GM12872 (cell line): ENCODE measurements at regions not wholly inside any gene's neighbourhood (a gene's known extent, or its start where the extent isn't known, plus 50 kb on each side); places are given as distances from the start of the nearest gene placed in this dataset.

Experiments used
- CTCF ChIP-seq: IDR thresholded peaks from 3 replicates; pipeline ENCODE4 v1.5.1; 2011; ENCODE audit warnings: low read depth, mild to moderate bottlenecking, low read length, moderate library complexity; ENCODE audit not compliant: insufficient read depth

GRCh38 chr13:39875111-39875987 is 219.9 kb downstream of the COG6 start:
- no peak for TF ChIP-seq CTCF

GRCh38 chr13:39876258-39876657 is 220.8 kb downstream of the COG6 start:
- TF ChIP-seq CTCF = no peak

GRCh38 chr13:39877134-39877533 is 221.7 kb downstream of the COG6 start:
- TF ChIP-seq CTCF = no peak

GRCh38 chr13:39879286-39880035 is 224.0 kb downstream of the COG6 start:
- no peak for TF ChIP-seq CTCF

GRCh38 chr13:39881383-39881782 is 225.9 kb downstream of the COG6 start:
- no peak for TF ChIP-seq CTCF

GRCh38 chr13:39881887-39882286 is 226.4 kb downstream of the COG6 start:
- no peak for TF ChIP-seq CTCF

GRCh38 chr13:39884166-39884565 is 228.7 kb downstream of the COG6 start:
- TF ChIP-seq CTCF = no peak
